ENCODE measurements at regions not wholly inside any gene's neighbourhood (a gene's known extent, or its start where the extent isn't known, plus 50 kb on each side); places are given as distances from the start of the nearest gene placed in this dataset.

- no peak for DNase-seq
- 80 to 83% methylated on average over 3 of the region's 3 CpGs for WGBS, 2 donors
- intact Hi-C loops (cut with DNase I): no loop called here
- Histone ChIP-seq H3K4me1 (no peaks in the 10 kb centered on the region), H3K9me3 (no peaks in the 10 kb centered on the region), H3K36me3 (no peaks in the 10 kb centered on the region), H3K27me3 (no peaks in the 10 kb centered on the region), H3K27ac (no peak overlapping the region), H3K4me3 (replicated peaks in 1 of 3) (no peak overlapping the region)
- no peak for TF ChIP-seq CTCF (IDR thresholded peaks at IDR 0.05)
- TF ChIP-seq POLR2A (IDR thresholded peaks at IDR 0.05): no peak
Measured at GRCh38 chr1:95475686-95476457, 241.9 kb downstream of the RWDD3 start.

- Histone ChIP-seq H3K27me3 (no peaks in the 10 kb centered on the region), H3K27ac (no peak overlapping the region), H3K9me3 (no peaks in the 10 kb centered on the region), H3K36me3 (no peaks in the 10 kb centered on the region), H3K4me1 (no peaks in the 10 kb centered on the region), H3K4me3 (replicated peaks in 1 of 3) (no peak overlapping the region)
- WGBS, 2 donors: 74 to 78% methylated on average over 6 of the region's 6 CpGs
- no peak for DNase-seq
- intact Hi-C loops (cut with DNase I): no loop called here
- TF ChIP-seq CTCF (IDR thresholded peaks at IDR 0.05) (no peak), POLR2A (IDR thresholded peaks at IDR 0.05) (no peak)
Measured at GRCh38 chr1:95496307-95496706, 262.3 kb downstream of the RWDD3 start.

- intact Hi-C loops (cut with DNase I): no loop called here
- DNase-seq: no peak
- Histone ChIP-seq H3K36me3 (no peaks in the 10 kb centered on the region), H3K27ac (no peak overlapping the region), H3K4me1 (no peaks in the 10 kb centered on the region), H3K4me3 (replicated peaks in 1 of 3) (no peak overlapping the region), H3K27me3 (no peaks in the 10 kb centered on the region), H3K9me3 (no peaks in the 10 kb centered on the region)
- no peak for TF ChIP-seq POLR2A (IDR thresholded peaks at IDR 0.05)
- no peak for TF ChIP-seq CTCF (IDR thresholded peaks at IDR 0.05)
- WGBS, 2 donors: 82 to 85% methylated on average over 6 of the region's 6 CpGs
Measured at GRCh38 chr1:95496773-95497172, 262.8 kb downstream of the RWDD3 start.

GRCh38 chr1:95497566-95497965 is 263.6 kb downstream of the RWDD3 start:
- Histone ChIP-seq H3K27me3 (no peaks in the 10 kb centered on the region), H3K9me3 (no peaks in the 10 kb centered on the region), H3K27ac (no peak overlapping the region), H3K4me1 (no peaks in the 10 kb centered on the region), H3K4me3 (replicated peaks in 1 of 3) (no peak overlapping the region), H3K36me3 (no peaks in the 10 kb centered on the region)
- 79 to 82% methylated on average over 4 of the region's 4 CpGs for WGBS, 2 donors
- no peak for DNase-seq
- TF ChIP-seq CTCF (IDR thresholded peaks at IDR 0.05) (no peak), POLR2A (IDR thresholded peaks at IDR 0.05) (no peak)
- intact Hi-C loops (cut with DNase I): no loop called here

GRCh38 chr1:95503278-95504030 is 269.4 kb downstream of the RWDD3 start:
- no peaks in the 10 kb centered on the region for H3K9me3 ChIP-seq
- no peaks in the 10 kb centered on the region for H3K27me3 ChIP-seq
- no peak for DNase-seq
- intact Hi-C loops (cut with DNase I): no loop called here
- H3K36me3 ChIP-seq: no peaks in the 10 kb centered on the region
- no peak overlapping the region for H3K4me3 ChIP-seq (replicated peaks in 1 of 3)
- H3K4me1 ChIP-seq: no peaks in the 10 kb centered on the region
- TF ChIP-seq POLR2A (IDR thresholded peaks at IDR 0.05) (no peak), CTCF (IDR thresholded peaks at IDR 0.05) (no peak)
- 84 to 89% methylated on average over 9 of the region's 9 CpGs for WGBS, 2 donors
- H3K27ac ChIP-seq: no peak overlapping the region

All from thyroid gland (tissue), 4 donors.